Germinal center (tissue), 1 donor: ENCODE measurements at regions not wholly inside any gene's neighbourhood (a gene's known extent, or its start where the extent isn't known, plus 50 kb on each side); places are given as distances from the start of the nearest gene placed in this dataset.

Experiments
- DNase-seq: peaks from one replicate; pipeline ENCODE4 v3.0.0; 2012; ENCODE audit warnings: mixed read lengths, low spot score

DNA sequence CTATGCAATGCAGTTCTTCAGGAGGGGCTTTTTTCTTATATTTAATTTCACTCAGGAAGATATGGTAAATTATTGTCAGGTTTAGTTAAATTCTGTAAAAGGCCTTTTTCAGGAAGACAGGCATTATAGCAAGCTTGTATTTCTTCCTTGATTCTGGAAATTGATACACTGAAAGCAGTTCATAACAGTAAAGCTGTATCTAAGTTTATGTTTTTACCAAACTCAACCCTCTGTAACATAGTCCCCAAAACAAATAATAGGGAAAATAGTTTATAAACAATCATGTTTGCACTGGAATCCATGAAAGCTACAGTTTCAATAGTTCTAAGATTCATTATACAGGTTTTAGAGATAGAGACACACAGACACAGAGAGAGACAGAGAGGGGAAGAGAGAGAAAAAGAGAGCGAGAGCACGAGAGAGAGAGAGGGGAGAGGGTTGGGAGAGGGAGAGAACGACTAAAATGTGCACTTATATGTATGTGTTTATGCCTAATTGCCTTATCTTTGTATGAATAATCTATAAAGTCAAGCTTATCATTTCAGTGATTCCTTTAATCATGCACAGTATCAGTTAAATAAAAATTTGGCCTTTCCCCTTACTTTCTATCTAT lies 454.4 kb downstream of the RFPL4B start:
- no peak for DNase-seq

DNA sequence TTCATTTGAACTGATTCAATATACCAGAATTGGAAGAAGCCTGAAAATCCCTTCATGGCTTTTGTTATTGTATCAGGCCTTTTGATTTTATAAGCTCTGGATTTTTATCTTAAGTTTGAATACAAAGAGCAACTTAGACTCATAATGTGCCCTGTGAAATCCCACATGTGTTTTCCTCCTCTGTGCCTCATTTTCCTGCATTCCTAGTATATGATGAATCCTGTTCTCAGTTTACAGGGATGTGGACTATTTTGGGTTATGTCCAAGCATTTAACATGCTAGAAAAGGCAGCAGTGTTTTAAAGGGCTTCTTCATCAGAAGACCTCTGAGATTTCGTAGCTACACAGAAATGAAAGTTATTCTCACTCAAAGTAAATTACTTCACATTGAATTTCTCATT lies 455.0 kb downstream of the RFPL4B start:
- no peak for DNase-seq

DNA sequence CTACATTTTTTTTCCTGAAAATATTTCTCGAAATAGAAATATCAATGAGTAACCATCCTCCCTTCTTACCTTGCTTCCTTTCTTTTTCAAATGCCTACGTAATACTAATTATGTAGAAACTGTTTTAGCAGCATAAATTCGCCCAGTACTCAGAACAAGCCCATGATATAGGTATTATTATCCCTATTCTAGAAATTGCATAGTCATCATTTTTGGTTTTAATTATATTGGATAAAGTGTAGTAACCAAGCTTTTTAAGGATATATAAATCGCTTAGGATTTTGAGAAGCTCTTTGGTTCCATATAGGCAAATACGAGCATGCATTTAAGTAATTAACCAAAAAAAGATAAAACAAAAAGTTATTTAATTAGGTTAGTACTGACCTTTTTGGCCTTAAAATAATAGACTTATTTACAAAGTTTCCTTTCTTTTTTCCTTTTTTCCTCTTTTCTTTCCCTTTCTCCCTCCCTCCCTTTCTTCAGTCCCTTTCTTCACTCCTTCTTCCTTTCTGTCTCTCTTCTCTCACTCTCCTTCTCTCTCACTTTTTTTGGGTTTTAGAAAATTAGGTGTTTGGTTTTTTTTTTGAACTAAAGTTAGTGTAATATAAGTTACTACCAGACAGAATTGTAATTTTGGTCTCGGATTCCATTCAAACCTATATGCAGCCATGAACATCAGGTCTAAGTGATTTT lies 457.7 kb downstream of the RFPL4B start:
- no peak for DNase-seq

DNA sequence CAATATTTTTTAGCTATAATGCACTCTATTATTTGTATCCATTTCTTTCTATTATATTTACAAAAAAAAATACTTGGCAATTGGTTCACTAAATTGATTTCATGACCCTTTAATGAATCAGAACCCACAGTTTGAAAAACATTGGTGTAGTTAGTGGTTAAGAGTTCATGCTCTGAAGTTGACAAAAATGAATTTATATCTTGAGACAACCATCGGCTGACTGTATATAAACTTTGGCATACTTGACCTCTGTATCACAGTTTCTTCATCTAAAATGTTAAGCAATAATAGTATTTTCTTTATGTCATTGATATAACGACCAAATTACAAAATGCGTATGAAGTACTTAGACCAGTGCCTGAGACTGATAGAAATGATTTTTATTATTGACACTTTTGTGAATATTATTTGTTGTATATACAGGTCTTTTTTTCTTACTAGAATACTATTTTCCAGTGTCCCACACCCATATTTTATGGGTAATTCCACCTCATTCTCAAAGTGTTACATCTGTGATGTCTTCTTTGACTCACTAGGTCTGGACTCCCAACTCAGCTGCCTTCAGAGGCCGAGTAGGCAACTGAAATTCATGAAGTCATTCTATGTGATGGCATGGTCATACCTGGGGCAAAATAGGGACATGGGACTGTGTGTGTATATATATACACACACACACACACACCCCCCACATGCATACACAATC lies 459.2 kb downstream of the RFPL4B start:
- DNase-seq, result no peak

DNA sequence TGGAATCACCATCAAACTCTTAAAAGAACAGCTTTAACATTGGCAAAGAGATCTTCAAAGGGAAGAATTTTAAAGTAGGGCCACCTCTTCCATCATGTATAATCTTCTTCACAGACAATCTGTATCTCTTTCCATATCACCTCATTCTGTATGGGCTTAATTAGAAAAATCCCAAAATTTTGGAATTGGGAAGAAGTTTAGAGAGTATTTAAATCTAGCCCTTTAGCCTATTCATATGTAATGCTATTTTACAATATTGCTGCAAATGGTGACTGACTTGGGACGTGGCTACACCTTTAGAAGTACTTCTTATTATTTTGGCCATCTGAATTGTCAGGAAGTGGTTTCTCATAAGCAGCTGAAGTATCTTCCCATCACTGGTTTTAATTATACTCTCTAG lies 474.3 kb downstream of the RFPL4B start:
- DNase-seq, result no peak

DNA sequence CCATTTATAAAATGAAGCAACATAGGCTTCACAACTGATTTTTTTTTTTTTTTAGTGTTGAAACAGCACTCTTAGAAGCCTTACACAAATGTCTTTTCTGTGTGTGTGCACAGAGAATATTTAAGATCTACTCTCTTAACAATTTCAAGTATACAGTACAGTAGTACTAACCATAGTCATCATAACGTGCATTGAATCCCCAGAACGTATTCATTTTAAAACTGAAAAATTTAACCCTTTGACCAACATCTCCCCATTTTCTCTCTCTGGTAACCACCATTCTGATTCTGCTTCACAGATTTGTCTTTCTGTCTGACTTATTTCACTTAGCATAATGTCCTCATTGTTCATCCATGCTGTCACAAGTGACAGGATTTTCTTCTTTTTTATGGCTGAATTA lies 475.6 kb downstream of the RFPL4B start:
- no peak for DNase-seq

DNA sequence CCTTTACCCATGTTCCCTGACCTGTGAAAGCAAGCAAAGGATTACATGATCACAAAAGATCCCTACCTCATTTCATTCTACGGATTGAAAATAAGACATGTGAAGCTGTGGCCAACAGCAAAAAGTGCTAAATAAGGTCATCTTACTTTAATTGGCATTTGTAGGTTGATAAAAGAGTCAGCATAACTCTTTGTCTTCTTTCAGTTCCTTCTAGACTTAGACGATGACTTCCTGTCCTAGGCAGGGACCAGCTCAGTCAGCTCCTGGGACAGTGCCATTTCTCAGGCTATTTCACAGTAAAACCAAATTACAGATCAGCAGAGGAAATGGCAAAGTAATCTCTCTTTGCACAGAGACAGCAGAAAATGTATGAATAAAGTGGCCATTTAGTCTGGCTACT lies 480.7 kb downstream of the RFPL4B start:
- DNase-seq, result no peak

DNA sequence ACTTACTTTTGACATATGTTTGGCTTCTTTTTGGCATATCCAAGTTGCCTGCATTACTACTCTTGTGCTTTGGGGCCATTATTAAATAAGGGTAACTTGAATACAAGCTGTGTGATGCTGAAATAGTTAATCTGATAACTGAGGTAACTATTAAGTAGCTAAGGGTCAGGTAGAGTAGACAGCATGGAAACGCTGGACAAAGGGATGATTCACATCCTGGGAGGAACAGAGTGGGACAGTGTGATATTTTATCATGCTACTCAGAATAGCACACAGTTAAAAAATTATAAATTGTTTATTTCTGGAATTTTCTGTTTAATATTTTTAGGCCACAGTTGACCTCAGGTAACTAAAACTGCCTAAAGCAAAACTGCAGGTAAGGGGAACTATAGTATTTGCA lies 483.9 kb downstream of the RFPL4B start:
- DNase-seq, result no peak

DNA sequence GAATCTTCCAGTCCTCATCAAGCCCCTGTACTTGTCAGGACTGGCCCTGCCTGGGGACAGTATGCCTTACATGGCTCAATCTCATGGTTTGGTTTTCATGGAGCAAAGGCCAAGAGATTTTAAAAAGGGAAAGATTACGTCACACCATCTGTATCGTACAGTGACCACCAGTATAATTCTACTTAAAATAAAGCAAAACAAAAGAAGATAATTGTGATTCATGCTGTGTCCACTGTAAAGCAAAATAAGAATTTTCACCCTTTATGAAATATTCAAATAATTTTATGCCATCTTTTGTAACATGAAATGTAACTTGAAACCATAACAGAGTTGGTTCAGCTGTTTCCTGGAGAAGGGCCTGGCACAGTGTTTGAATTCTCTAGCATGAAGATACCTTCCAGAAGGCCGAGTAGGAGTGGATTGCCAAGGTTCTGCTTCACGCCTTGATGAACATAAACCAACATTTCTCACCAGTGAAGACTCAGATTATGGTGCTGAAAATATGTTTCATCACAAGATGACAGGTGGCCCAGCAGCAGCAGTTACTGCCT lies 486.5 kb downstream of the RFPL4B start:
- DNase-seq, result no peak

DNA sequence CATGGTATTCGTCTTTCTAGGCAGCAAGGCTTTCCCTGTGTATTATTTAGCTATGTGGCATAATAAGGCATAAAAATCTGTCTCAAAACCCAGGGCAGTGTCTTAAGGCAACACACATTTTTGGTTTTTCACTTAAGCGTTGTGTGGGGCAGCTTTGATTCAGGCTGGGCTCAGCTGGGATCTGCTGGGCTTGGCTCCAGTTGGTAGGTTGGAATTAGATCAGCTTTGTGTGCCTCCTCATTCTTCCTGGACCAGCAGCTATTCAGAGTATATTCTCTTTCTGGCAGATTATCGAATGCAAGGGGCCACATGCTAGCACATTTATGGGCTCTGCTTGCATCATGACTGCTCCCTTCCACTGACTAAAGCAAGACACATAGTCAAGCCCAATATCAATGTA lies 487.9 kb downstream of the RFPL4B start:
- DNase-seq, result no peak

DNA sequence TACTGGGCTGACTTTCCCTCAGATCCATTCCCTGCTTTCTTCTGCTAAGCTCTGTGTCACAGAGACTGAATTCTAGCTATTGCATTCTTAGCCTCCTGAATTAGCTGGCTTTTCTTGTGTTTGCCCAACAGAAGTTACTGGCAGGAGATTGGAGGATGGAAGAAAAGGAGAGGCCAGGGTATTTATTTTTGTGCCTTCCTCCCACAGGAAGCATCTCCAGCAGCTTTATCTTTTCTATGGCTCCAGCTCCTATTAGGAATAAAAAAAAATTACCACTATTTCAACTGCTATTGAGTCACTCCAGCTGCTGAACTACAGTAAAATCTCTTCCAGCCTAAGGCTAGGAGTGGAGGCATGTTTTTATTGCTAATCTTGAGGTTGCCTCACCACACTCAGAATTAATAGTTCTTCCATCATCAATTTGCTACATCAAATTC lies 492.4 kb downstream of the RFPL4B start:
- no peak for DNase-seq

DNA sequence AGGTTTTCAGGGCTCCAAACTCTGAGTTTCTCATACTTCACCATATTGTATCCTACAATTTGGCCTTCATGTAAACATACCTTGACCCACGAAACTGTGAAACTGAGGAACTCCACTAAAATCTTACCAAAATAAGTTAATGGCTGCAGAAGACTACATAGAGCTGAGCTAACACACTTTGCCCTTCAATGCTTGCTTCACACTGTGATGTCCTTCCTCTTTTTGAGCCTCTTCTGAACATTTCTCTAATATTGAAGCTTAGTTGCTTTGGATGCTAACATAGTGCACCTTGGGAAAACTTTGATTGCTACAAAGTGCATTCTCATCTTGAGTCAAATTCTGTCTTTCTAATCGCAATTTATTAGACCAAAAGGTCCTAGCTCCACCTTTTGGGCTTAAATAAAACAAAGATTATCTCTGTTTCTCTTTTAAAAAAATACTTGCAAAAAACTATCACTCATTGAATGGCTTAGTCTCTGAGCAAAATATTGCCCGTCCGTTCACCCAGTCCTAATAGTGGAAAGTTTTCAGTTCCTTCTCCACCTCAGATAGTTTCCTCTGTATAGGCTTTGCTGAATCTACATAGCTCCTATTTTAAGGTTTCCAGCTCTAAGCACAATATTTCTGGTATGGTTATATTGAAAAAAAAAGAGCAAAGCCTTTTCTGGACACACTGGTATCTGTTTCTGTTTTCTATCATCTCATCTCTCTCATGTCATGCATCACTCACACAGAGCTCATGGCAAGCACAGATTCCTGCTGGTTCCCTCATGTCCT lies 494.6 kb downstream of the RFPL4B start:
- DNase-seq, result peak; percentile 4

DNA sequence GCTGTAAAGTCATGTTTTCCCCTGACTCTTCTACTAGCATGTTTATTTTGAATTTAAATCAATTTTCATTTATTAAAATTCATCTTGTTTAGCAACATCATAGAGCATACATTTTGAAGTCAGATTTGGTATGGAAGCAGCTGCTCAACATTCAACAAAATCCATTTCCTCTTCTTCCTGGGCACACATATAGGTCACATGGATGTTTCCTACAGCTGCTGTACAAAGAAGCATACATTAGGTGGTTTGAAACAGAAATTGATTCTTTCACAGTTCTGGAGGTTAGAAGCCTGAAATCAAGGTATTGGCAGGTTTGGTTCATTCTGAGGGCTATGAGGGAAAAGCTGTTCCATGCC lies 495.2 kb downstream of the RFPL4B start:
- DNase-seq, result no peak

DNA sequence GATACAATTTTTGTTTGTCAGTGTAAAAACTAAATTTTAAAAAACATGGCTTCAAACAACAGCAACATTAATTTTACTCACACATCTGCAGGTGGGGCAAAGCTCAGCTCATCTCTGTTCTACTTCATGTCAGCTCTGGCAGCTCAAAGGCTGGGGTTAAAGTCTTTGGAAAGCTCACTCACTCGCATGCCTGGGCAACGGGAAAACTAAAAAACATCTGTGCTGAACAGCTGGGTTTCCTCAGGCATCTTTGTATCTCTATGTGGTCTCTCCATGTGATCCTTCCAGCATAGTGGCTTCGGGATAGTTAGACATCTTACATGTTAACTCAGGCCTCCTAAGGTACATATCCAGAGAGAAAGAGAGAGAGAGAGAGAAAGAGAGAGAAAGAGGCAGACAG lies 499.6 kb downstream of the RFPL4B start:
- no peak for DNase-seq

DNA sequence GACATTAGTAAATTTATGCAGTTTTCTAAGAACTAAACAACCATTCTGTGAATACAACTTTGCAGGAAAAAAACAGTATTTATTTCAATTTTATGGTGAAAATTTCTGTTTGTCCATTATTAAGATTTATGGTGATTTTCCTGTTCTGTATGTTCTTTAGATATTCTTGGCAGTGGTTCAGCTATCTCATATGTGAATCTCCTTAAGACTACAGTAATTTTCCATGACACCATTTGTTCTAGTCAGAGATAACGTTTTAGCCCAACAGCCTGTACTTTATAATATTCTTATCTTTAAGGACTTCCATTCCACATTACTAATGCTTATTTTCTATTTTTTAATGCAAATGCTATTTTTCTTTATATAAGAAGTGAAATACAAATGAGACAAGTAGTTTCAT lies 504.0 kb downstream of the RFPL4B start:
- DNase-seq, result no peak

DNA sequence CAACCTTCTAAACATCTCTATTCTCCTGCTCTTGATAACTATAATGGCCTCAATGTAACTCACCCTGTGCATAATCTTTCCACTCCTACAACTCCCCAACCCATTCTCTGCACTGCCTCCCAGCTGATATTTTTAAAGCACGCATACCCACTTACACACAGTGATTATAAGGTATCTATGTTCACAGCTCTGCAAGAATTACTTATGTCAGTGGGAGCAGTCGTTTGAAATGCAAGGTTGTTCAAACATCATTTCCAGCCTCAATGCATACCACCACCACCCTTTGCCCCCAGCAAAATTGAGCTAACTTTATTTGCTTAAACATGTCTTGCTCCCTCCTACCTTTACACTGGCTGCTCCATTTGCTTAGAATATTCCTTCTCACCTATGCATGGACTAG lies 506.0 kb downstream of the RFPL4B start:
- DNase-seq, result no peak

DNA sequence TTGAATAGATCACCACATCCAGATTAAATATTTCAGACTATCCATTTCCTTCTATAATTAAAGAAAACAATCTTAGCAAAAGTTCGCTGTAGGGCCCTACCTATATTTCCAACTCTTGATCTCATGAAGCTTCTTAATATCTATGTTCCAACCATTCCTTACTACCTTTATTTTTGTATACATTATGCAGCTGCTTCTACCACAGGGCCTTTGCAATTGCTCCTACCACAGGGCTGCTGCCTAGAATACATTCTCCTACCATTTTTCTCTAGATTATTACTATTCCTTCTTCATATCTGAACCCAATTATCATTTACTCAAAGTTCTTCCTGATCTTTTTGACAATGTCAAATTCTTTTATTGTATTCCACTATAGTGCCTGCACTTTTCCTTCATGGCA lies 516.6 kb downstream of the RFPL4B start:
- no peak for DNase-seq

DNA sequence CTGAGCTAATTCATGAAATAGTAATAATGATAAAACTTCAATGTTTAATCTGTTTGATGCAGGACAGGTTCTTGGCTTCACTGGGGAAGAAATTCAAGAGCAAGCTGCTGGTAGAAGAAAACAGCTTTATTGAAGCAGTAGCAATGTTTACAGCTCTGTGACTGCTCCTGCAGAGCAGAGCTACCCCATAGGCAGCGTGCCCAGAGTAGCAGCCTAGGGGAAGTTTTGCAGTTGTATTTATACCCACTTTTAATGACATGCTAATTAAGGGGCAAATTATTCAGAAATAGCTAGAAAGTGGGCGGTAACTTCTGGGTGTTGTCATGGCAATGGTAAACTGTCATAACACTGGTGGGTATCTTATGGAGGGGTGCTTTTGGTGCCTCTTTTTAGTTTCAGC lies 518.0 kb downstream of the RFPL4B start:
- DNase-seq, result no peak

DNA sequence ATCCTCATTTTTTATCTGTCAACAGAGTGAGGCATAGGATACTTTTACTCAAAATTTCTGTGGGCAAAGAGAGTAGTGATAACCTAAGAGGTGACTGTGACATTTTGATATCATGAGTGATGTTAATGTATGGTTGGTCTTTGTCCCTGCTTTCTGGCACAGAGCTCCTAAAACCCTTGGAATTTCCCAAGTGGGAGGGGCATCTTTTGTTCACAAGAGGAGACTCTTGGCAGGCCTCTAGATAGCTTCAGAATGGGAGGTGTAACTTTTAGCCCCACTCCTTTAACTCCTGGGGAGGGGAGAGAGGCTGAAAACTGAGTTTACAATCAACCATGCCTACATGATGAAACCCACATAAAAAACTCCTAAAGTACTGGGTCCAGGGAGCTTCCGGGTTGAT lies 527.8 kb downstream of the RFPL4B start:
- DNase-seq, result no peak

DNA sequence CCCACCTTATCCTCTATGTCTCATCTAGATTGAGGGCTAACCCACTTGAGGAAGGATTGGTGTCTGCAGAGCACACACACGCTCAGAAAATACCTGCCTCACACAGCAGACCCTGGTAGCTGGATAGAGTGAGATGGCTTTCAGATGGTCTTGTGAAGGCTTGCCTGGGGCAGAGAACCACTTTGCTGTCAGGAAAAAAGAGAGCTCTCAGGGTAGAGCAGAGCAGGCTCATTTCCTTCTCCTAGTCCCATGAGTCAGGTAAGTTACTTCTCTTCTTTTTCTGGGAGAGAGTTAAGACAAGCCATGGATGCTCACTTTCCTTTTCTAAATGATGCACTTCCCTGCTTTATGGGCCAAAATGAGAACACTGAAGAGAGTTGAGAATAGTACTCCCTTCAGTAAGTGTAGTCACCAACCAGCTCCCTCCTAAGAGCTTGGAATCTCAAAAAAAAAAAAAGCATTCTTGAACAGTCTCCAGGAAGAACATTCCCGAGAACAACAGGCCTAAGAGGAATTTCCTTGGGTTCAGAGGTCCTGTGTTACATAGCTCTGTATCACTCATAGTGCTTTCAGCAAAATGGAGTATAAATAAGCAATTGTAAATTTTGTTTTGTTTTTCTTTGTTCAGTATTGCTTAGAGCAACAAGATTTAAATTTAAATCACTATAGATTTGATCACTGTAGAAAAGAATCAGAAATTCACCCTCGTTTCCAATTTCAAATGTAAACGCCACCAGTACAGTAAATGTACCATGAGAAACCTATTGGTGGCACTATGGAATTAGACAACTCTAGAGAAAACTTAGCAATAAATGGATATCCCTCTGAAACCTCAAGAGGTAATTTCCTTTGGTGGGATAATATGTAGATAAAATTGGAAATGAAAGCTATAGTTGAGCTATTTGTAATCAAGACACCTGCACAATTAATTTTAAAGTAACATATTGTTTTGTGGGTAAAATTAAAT lies 530.3 kb downstream of the RFPL4B start:
- no peak for DNase-seq

DNA sequence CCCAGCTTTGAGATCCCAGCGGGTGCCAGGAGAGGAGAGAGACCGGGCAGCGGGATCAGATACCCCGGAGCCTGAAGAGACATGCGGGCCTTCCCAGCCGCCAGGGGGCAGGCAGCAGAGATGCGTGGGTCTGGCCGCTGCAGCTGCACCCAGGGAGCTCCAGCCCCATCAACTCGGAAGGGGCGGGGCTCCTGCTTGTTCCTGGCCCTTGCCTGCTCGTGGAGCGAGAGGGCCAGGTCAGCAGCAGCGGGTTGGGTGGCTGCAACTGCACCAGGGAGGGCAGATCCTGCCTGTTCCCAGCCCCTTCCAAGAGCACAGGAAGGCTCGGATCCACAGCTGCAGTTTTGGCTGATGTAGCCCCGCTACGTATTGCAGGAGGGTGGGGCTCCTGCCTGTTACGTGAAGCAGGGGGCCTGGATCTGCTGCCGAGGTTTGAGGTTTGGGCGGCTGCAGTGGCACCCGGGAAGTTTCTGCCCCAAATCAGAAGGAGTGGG lies 532.8 kb downstream of the RFPL4B start:
- no peak for DNase-seq
